Activated gamma-delta T cell treated with Interleukin-2 at 50 U/mL for 16 hours (primary cell): ENCODE measurements at regions not wholly inside any gene's neighbourhood (a gene's known extent, or its start where the extent isn't known, plus 50 kb on each side); places are given as distances from the start of the nearest gene placed in this dataset.

Source experiments
- DNase-seq: peaks from one replicate; pipeline ENCODE4 v3.0.0-alpha.2; 2020

- no peak for DNase-seq
These were observed 1430.4 kb upstream of the B3GALT2 start for GRCh38 chr1:194616835-194617234.

- no peak for DNase-seq
These were observed 1415.8 kb upstream of the B3GALT2 start for GRCh38 chr1:194602184-194602583.

GRCh38 chr1:194600716-194601115 is 1414.3 kb upstream of the B3GALT2 start:
- DNase-seq = no peak

DNA sequence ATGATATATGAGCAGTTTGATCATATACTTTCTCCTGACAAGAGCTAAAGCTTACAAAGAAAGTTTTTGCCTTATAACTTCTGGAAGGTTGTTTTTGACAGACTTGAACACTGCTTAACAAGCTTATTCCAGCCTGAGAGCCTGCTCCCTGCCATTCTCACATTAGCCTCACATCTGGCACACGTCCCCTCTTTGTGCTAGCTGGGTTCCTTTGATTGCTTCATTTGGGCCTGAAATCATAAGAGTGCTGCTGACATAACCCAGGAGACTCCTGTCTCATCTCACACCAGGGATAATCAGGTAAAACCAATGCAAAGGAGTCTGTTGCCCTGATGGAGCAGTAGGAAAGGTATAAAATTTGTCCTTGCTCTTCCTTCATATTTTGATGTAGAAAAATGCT is 1411.7 kb upstream of the B3GALT2 start:
- DNase-seq = no peak

GRCh38 chr1:194586302-194586701 is 1399.9 kb upstream of the B3GALT2 start:
- DNase-seq = no peak

DNA sequence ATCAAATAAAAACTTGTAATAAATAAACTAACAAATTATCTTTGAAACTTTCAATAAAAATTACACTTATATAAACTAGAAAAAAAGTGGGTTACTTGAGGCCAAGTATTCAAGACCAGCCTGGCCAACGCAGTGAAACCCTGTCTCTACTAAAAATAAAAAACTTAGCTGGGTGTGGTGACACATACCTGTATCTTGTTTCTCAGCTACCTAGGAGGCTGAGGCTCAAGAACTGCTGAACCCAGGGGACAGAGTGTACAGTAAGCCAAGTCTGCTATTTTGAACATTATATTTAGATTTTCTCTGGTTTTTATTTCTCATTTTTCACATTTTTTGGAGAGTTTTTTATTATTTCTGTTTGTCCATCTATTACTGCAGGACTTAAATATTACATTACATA is 1397.6 kb upstream of the B3GALT2 start:
- no peak for DNase-seq

DNA sequence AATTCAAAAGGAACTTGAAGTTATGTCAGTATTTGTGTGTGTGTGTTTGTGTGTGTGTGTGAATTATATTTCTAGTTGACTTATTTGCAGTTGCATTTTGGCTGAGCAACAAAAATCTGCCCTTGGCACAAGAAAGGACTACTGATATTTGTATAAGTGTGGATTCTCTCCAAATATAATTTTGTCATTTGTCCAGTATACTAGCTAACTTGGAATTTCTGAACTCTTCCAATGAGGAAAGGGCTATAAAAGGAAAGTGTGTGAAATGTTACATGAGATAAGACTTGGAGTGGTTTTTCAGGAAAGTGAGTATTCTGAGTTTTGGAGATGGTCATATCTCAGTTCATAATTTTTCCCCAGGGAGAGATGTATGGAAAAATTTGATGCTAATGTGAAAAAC is 1384.1 kb upstream of the B3GALT2 start:
- DNase-seq = no peak

DNA sequence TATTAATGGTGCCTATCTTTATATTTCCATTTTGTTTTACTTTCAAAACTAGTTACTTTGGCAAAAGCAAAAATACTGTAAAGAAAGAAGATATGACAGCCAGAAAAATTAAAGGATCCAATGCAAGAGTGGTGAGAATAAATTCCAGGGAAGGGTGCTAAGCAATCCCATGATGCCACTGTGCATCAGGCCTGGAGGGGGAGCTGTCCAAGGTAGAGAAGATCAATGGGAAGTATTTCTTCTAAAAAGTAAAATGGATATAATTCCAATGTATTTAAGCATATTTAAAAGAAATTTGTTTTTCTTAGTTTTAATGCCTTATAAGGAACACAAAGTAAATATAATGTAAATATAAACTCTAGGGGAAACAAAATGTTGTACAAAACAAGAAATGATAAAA is 1382.2 kb upstream of the B3GALT2 start:
- no peak for DNase-seq

DNA sequence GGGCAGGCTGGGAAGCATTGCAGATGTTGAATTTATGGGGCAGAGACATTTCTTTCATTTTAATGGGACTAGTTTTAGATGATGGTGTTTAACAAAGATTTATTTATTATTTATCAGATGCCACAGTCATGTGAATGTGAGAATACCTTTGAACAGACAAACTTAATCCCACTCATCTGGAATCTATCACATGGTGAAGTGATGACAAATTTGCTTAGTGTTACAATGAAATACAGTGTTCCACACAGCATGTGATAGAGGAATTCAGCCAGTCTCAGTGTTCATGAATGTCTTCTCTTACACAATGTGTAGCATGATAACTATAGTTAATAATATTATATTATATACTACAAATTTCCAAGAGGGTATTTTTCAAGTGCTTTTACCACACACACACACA is 1361.7 kb upstream of the B3GALT2 start:
- no peak for DNase-seq

DNA sequence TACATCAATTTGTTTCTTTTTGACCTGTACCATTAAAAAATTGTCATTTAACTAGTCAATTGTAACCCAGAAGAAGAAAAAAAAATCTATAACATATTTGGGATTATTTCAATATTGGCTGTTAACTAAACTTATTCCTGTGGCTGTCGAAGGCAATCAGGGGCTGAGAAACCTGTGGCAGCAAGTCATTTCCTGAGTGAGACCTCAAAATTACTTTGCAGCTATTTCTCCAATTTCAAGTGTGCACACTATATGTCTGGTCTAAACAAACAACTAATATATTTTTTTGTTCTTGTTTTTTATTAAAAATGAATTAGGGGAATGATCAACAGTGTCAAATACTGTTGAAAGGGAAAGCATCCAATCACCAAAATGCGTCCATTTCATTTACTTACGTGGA is 1357.6 kb upstream of the B3GALT2 start:
- DNase-seq = no peak

DNA sequence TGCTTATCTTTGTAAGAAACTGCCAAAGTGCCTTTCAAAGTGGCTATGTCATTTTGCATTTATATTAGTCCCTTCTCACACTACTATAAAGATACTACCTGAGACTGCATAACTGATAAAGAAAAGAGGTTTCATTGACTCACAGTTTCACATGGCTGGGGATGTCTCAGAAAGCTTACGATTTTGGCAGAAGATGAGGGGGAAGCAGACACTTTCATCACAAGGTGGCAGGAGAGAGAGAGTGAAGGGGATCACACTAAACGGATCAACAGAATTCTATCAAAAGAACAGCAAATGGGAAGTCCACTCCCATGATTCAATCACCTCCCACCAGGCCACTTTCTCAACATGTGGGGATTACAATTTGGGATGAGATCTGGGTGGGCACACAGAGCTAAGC is 1352.0 kb upstream of the B3GALT2 start:
- DNase-seq = no peak

DNA sequence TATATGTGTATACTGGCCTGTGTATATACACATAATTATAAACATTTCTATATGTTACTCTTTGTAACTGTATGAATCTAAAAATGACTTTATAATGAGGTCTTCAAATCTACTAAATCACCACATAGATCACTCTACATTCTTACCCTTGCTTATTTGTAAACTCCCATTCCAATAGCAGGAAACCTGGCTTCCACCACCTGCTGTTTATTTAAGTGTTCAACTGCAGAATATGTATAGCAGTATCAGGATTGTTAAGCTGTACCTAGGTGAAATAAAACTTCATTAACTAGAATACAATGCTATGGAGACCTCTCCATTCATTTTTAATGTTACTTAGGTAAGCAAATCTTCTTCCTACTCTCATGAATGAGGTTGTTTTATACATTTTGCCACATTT is 1351.1 kb upstream of the B3GALT2 start:
- no peak for DNase-seq

- no peak for DNase-seq
These were observed 1349.0 kb upstream of the B3GALT2 start for GRCh38 chr1:194535369-194535768.

GRCh38 chr1:194534784-194535183 is 1348.4 kb upstream of the B3GALT2 start:
- DNase-seq = no peak

GRCh38 chr1:194533641-194534040 is 1347.2 kb upstream of the B3GALT2 start:
- no peak for DNase-seq

- no peak for DNase-seq
These were observed 1331.2 kb upstream of the B3GALT2 start for GRCh38 chr1:194517567-194517966.

- DNase-seq = no peak
These were observed 1329.5 kb upstream of the B3GALT2 start for GRCh38 chr1:194515916-194516315.

DNA sequence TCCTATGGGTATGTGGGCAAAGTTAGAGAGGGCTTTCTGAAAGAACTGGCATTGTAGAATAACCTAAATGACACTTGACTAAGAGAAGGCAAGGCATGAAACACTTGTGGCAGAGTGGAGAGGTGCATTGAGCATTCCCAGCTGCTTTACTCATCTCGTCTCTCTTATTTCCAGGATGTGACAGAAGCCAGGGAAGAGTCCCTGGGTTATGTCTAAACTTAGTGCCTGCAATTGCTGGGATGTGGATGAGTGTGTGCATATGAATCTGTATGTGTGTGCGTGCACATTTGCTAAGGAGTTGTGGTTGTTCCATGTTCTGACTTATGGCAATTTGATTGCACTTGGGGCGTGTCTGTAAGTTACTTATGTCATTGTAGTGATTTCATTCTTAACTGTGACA is 1326.5 kb upstream of the B3GALT2 start:
- no peak for DNase-seq

DNA sequence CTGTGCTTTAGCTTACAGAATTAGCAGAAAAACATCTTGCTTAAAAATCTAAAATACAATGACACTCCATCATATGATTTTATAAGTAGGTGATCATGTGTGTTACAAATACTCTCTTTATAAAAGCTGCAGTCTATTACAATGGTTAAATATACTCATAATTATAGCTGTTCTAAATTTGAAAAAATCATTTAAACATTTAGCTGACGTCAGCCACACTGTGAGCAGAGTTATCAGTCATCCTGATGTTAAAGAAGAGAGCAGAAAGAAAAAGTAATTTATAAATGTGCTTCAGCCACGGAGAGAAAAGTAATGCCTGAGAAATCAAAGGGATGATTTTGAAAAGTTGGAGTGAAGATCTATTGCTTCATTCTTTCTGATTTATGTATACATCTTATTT is 1325.9 kb upstream of the B3GALT2 start:
- no peak for DNase-seq

GRCh38 chr1:194503209-194503608 is 1316.8 kb upstream of the B3GALT2 start:
- DNase-seq = no peak

DNA sequence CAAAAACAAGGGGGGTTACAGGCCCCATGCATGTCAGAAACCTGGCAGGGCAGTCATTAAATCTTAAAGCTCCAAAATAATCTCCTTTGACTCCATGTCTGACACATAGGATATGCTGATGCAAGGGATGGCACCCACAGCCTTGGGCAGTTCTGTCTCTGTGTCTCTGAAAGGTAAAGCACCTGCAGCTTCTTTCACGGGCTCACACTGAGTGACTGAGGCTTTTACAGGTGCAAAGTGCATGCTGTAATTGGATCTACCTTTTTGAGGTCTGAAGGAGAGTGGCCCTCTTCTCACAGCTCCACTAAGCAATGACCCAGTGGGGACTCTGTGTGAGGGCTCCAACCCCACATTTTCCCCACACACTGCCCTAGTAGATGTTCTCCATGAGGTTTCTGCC is 1309.0 kb upstream of the B3GALT2 start:
- no peak for DNase-seq

- no peak for DNase-seq
These were observed 1300.8 kb upstream of the B3GALT2 start for GRCh38 chr1:194487172-194487571.

DNA sequence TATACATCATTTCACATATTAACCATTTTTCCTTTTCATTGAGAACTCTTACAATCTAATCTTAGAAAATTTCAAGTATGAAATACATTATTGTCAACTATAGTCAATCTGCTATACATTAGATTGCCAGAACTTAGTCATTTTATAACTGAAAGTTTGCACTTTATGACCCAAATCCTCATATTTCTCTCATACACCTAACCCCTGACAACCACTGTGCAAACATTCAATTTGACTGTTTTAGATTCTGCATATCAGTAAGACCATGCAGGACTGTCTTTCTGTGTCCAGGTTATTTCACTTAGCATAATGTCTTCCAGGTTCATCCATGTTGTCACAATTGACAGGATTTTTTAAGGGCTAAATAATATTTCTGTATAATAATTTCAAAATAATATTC is 1299.0 kb upstream of the B3GALT2 start:
- no peak for DNase-seq

DNA sequence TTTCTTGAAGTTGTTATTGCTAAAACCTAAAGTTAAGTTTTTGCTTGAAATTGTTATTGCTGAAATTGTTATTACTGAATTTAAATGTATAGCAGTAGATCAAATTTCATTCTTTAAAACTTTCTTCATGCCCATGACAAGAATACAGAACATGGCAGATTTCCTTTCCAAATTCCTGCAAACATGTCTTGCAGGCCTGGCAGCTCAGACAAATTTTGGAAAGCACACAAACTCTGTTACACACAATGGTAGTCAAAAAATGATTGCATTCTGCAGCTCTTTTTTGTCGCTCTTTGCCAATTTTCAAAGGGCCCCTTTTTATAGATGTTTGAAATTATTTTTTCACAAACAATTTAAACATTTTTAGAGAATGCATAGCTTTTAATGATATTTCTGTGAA is 1292.3 kb upstream of the B3GALT2 start:
- DNase-seq = no peak

GRCh38 chr1:194477908-194478307 is 1291.5 kb upstream of the B3GALT2 start:
- no peak for DNase-seq

DNA sequence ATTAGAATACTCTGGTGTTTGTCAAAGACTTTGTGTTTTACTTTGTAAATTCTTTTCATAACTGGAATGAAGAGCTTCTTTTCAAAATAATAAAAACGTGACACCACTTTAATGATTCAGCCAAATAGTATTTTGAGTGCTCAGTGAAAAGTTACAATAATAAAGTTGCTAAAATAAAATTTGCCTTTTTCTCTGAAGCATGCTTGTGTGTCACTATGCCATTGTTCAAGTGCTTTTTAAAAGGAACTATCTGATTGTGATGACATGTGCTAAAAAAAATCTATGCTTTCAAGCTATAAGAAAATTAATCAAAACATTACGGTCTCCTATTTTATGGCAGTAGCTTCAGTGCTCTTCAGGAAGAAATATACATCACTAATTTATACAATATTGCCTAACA is 1290.5 kb upstream of the B3GALT2 start:
- no peak for DNase-seq
